ENCODE measurements at regions not wholly inside any gene's neighbourhood (a gene's known extent, or its start where the extent isn't known, plus 50 kb on each side); places are given as distances from the start of the nearest gene placed in this dataset.

DNA sequence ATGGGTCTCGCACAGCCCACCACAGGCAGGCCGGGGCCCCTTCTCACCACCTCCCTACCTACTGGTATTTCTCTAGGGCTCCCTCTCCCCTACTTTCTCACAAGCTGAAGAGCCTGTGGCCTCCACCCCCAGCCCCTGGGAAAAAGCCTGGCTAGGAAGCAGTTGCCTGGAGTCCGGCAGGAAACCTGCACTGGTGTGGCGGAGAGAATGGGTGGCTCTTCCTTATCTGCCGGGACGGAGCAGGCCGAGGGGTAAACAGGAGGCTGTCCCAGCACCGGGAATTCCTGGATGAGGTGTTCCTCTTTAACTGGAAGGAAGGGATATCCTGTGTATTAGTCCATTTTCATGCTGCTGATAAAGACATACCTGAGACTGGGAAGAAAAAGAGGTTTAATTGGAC lies 125.8 kb downstream of the TLR5 start (continued):
- TF ChIP-seq MXD1 (CRISPR knock-in tag; IDR thresholded peaks at IDR 0.05; ENCODE audit: borderline replicate concordance, poor library complexity, severe bottlenecking) (no peak), ZNF217 (CRISPR knock-in tag; IDR thresholded peaks at IDR 0.05) (no peak), BCOR (IDR thresholded peaks at IDR 0.05) (no peak), ZNF584 (CRISPR knock-in tag; IDR thresholded peaks at IDR 0.05; ENCODE audit: low read depth) (no peak), IFI16 (CRISPR knock-in tag; IDR thresholded peaks at IDR 0.05) (no peak), RHOXF2B (CRISPR knock-in tag; conservative IDR thresholded peaks at IDR 0.05) (no peak), TAF1 (IDR thresholded peaks at IDR 0.05; ENCODE audit: control insufficient read depth, extremely low read depth, insufficient read depth, low read length, severe bottlenecking) (no peak)
- TF ChIP-seq, protein P1, sequence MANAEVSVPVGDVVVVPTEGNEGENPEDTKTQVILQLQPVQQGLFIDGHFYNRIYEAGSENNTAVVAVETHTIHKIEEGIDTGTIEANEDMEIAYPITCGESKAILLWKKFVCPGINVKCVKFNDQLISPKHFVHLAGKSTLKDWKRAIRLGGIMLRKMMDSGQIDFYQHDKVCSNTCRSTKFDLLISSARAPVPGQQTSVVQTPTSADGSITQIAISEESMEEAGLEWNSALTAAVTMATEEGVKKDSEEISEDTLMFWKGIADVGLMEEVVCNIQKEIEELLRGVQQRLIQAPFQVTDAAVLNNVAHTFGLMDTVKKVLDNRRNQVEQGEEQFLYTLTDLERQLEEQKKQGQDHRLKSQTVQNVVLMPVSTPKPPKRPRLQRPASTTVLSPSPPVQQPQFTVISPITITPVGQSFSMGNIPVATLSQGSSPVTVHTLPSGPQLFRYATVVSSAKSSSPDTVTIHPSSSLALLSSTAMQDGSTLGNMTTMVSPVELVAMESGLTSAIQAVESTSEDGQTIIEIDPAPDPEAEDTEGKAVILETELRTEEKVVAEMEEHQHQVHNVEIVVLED (CRISPR knock-in tag; IDR thresholded peaks at IDR 0.05): no peak
- TF ChIP-seq, protein P2, sequence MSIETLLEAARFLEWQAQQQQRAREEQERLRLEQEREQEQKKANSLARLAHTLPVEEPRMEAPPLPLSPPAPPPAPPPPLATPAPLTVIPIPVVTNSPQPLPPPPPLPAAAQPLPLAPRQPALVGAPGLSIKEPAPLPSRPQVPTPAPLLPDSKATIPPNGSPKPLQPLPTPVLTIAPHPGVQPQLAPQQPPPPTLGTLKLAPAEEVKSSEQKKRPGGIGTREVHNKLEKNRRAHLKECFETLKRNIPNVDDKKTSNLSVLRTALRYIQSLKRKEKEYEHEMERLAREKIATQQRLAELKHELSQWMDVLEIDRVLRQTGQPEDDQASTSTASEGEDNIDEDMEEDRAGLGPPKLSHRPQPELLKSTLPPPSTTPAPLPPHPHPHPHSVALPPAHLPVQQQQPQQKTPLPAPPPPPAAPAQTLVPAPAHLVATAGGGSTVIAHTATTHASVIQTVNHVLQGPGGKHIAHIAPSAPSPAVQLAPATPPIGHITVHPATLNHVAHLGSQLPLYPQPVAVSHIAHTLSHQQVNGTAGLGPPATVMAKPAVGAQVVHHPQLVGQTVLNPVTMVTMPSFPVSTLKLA (conservative IDR thresholded peaks at IDR 0.05): no peak
